Activated naive CD8-positive, alpha-beta T cell treated with anti-CD3 and anti-CD28 coated beads, Interleukin-2, amount 10 ng/mL, durations not matched to agents 7 days and 5 days (primary cell): ENCODE measurements at regions not wholly inside any gene's neighbourhood (a gene's known extent, or its start where the extent isn't known, plus 50 kb on each side); places are given as distances from the start of the nearest gene placed in this dataset.

ENCODE experiments used
- ATAC-seq: fragments of 150-1000 bp; cut with Tn5 transposase; one replicate; pipeline ENCODE4 v1.10.0; 2021; ENCODE audit warnings: low read depth, moderate library complexity
- POLR2A ChIA-PET: fragments of 350-600 bp; sonication (Branson Sonifier 250); formaldehyde crosslinking; loops from one replicate; lab custom pipeline; 2021; ENCODE audit warnings: antibody characterized with exemption; lab: Charles Lee
- DNase-seq: peaks from one replicate; pipeline ENCODE4 v3.0.0; 2021
- H3K27ac Mint-ChIP-seq: one replicate; pipeline ENCODE4 v1.8.0; 2022; ENCODE audit warnings: mild to moderate bottlenecking, mixed read lengths
- H3K27me3 Mint-ChIP-seq: one replicate; pipeline ENCODE4 v1.8.0; 2022; ENCODE audit warnings: mild to moderate bottlenecking, moderate library complexity, mixed read lengths
- H3K36me3 Mint-ChIP-seq: one replicate; pipeline ENCODE4 v1.8.0; 2021; ENCODE audit warnings: mild to moderate bottlenecking, mixed read lengths
- H3K4me1 Mint-ChIP-seq: one replicate; pipeline ENCODE4 v1.8.0; 2021; ENCODE audit warnings: mixed read lengths
- H3K4me3 Mint-ChIP-seq: one replicate; pipeline ENCODE4 v1.8.0; 2022; ENCODE audit warnings: mild to moderate bottlenecking, moderate library complexity, mixed read lengths
- H3K9me3 Mint-ChIP-seq: one replicate; pipeline ENCODE4 v1.8.0; 2021; ENCODE audit warnings: mixed read lengths

DNA sequence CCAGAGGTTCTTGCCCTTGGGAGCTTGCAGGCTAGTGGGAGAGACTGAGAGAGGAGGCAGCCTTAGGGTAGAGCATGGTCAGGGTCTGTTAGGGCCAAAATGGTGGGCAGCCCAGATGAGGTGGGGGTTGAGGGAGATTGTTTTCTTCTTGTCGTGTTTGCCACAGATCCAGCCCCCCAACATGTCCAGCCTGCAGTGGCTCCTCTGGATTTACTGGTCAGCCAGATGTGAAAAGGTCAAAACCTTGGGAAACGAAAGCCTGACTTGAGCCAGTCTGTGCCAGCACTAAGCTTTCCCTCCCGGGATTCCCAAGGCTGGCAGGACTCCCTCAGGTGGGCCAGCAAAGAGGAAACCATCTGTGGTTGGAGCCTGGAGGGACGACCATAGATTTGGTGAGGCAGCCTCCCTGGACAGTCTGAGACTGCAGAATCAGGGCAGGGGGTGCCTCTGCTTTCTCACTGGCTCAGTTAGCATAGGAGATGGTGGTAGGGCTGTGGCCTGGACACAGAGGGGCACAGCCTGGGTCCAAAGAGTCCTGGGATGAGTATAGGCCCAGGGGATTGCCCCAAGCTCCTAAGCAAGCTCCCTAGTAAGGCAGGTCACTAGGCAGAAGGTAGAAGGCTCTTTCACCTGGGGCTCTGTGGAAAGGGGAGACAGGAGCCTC, 51.2 kb upstream of the PRR23C start:
- peaks cover 11% of the 10 kb centered on the region for H3K27me3 Mint-ChIP-seq
- H3K9me3 Mint-ChIP-seq: peaks cover 3% of the 10 kb centered on the region
- POLR2A ChIA-PET: no interaction called here
- no peak overlapping the region for H3K27ac Mint-ChIP-seq
- DNase-seq (no peak), ATAC-seq (no peak)
- no peaks in the 10 kb centered on the region for H3K36me3 Mint-ChIP-seq
- H3K4me1 Mint-ChIP-seq: no peaks in the 10 kb centered on the region
- H3K4me3 Mint-ChIP-seq: no peak overlapping the region

GRCh38 chr3:139096670-139097069, 52.0 kb upstream of the PRR23C start:
- H3K4me3 Mint-ChIP-seq: no peak overlapping the region
- POLR2A ChIA-PET: no interaction called here
- no peak for ATAC-seq
- no peaks in the 10 kb centered on the region for H3K36me3 Mint-ChIP-seq
- H3K27ac Mint-ChIP-seq: no peak overlapping the region
- peaks cover 3% of the 10 kb centered on the region for H3K9me3 Mint-ChIP-seq
- H3K27me3 Mint-ChIP-seq: peaks cover 11% of the 10 kb centered on the region
- no peaks in the 10 kb centered on the region for H3K4me1 Mint-ChIP-seq
- DNase-seq: no peak

DNA sequence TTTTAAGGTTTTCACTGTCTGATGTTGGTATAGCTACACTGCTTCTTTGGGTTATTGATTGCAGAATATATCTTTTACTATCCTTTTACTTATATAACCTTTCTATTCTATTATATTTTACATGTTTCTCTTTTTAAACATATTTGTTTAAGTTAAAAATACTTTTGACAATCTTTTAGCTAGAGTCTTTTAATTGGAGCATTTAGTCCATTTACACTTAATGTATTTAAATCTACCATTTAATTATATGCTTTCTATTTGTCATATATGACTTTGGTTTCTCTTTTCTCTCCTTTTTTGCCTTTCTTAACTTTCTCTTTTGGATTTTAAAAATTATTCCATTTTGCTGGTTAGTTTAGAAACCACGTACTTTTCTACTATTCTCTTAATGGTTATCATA, 53.7 kb upstream of the PRR23C start:
- DNase-seq: no peak
- Mint-ChIP-seq H3K9me3 (no peaks in the 10 kb centered on the region), H3K36me3 (no peaks in the 10 kb centered on the region), H3K4me3 (no peak overlapping the region), H3K27me3 (peaks cover 11% of the 10 kb centered on the region), H3K4me1 (no peaks in the 10 kb centered on the region), H3K27ac (no peak overlapping the region)
- POLR2A ChIA-PET: no interaction called here
- ATAC-seq: no peak

- no peak for ATAC-seq
- Mint-ChIP-seq H3K4me3 (no peak overlapping the region), H3K27me3 (peaks cover 11% of the 10 kb centered on the region), H3K4me1 (no peaks in the 10 kb centered on the region), H3K9me3 (no peaks in the 10 kb centered on the region), H3K27ac (no peak overlapping the region), H3K36me3 (no peaks in the 10 kb centered on the region)
- DNase-seq: no peak
- POLR2A ChIA-PET: no interaction called here
Measured at GRCh38 chr3:139099968-139100817, 55.5 kb upstream of the PRR23C start.

DNA sequence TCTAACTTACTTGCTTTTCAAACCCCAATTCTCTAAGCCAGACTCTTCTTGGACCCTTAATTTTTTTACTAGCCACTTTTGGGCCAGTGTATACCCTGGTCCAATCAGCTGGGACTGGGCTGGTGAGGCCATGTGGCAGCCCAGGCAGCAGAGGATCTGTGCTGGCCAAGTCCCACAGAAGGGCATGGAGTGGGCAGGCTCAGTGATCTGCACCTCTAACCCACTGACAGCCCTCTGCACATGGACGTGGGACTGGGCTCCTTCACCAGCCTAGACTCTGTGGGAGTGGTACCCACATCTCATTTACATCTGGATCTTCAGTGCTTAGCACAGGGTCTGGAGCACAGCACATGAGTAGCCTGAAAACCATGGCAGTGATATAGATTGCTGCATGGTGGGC, 56.1 kb upstream of the PRR23C start:
- no peaks in the 10 kb centered on the region for H3K9me3 Mint-ChIP-seq
- ATAC-seq (no peak), DNase-seq (no peak)
- H3K36me3 Mint-ChIP-seq: no peaks in the 10 kb centered on the region
- H3K4me1 Mint-ChIP-seq: no peaks in the 10 kb centered on the region
- H3K27me3 Mint-ChIP-seq: peaks cover 11% of the 10 kb centered on the region
- POLR2A ChIA-PET: no interaction called here
- no peak overlapping the region for H3K4me3 Mint-ChIP-seq
- no peak overlapping the region for H3K27ac Mint-ChIP-seq

DNA sequence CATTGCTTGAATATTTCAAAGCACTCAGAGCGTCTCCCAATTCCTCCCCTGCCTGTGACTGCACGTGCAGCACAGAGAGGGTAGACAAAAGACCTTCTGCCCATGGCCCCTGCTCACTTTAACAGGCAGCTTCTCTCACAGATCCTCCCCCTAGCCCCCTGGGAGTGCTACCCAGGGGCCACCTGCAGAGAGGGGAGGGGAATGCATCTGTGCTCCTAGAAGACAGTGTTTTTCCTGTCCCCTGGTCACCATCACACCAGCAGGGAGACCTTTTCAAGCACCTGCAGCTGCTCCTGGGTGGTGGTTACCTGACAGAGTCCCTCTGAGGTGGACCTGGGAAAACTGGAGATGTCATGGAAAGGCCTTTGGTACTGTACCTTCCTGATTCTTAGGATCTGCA, 56.7 kb upstream of the PRR23C start:
- Mint-ChIP-seq H3K27ac (no peak overlapping the region), H3K27me3 (peaks cover 11% of the 10 kb centered on the region), H3K36me3 (no peaks in the 10 kb centered on the region), H3K4me3 (no peak overlapping the region), H3K9me3 (no peaks in the 10 kb centered on the region), H3K4me1 (no peaks in the 10 kb centered on the region)
- ATAC-seq: no peak
- DNase-seq: no peak
- POLR2A ChIA-PET: no interaction called here

GRCh38 chr3:139103484-139103883, 58.8 kb upstream of the PRR23C start:
- H3K9me3 Mint-ChIP-seq: no peaks in the 10 kb centered on the region
- no peak overlapping the region for H3K4me3 Mint-ChIP-seq
- H3K4me1 Mint-ChIP-seq: no peaks in the 10 kb centered on the region
- H3K27ac Mint-ChIP-seq: no peak overlapping the region
- POLR2A ChIA-PET: no interaction called here
- DNase-seq (no peak), ATAC-seq (no peak)
- H3K36me3 Mint-ChIP-seq: no peaks in the 10 kb centered on the region
- peaks cover 11% of the 10 kb centered on the region for H3K27me3 Mint-ChIP-seq

GRCh38 chr3:139104062-139104461, 59.4 kb upstream of the PRR23C start:
- no peak for DNase-seq
- no peaks in the 10 kb centered on the region for H3K4me1 Mint-ChIP-seq
- POLR2A ChIA-PET: no interaction called here

DNA sequence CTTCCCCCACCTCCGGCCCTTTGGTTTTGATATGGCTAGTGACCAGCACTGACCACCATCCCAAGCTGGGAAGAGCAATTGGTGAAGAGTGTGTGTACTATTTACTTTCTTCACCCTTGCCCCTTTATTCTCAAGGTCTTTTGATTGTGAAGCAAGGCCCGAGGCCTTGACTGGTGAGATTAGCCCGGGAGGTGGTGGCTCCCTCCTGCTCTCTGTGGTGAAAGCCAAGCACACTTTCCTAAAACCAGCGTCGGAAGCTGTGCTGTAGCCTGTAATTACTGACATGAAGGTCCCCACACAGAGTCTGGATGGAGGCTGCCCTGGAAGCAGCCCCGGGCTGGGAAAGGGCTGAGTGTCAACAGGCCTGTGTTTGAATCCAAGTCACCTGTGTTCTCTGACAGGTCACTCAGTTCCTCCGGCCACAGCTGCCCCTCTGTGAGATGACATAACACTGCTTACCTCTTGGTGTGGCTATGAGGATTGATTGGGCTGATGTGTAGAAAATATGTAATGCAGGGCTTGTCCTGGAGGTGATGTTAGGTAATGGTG, 60.5 kb upstream of the PRR23C start:
- ATAC-seq: no peak
- H3K27ac Mint-ChIP-seq: no peak overlapping the region
- peaks cover 4% of the 10 kb centered on the region for H3K4me1 Mint-ChIP-seq
- POLR2A ChIA-PET: no interaction called here
- no peaks in the 10 kb centered on the region for H3K9me3 Mint-ChIP-seq
- H3K27me3 Mint-ChIP-seq: no peaks in the 10 kb centered on the region
- no peak for DNase-seq
- no peaks in the 10 kb centered on the region for H3K36me3 Mint-ChIP-seq
- no peak overlapping the region for H3K4me3 Mint-ChIP-seq

More at GRCh38 chr3:139104062-139104461, 59.4 kb upstream of the PRR23C start:
- H3K9me3 Mint-ChIP-seq: no peaks in the 10 kb centered on the region
- peaks cover 5% of the 10 kb centered on the region for H3K27me3 Mint-ChIP-seq
- ATAC-seq: no peak
- H3K27ac Mint-ChIP-seq: no peak overlapping the region
- no peak overlapping the region for H3K4me3 Mint-ChIP-seq
- no peaks in the 10 kb centered on the region for H3K36me3 Mint-ChIP-seq

GRCh38 chr3:139106013-139106932, 61.6 kb upstream of the PRR23C start:
- Mint-ChIP-seq H3K4me3 (no peak overlapping the region), H3K27ac (no peak overlapping the region), H3K9me3 (no peaks in the 10 kb centered on the region), H3K27me3 (peaks cover under 1% of the 10 kb centered on the region), H3K36me3 (no peaks in the 10 kb centered on the region), H3K4me1 (peaks cover 6% of the 10 kb centered on the region)
- POLR2A ChIA-PET: no interaction called here
- ATAC-seq (no peak), DNase-seq (no peak)

DNA sequence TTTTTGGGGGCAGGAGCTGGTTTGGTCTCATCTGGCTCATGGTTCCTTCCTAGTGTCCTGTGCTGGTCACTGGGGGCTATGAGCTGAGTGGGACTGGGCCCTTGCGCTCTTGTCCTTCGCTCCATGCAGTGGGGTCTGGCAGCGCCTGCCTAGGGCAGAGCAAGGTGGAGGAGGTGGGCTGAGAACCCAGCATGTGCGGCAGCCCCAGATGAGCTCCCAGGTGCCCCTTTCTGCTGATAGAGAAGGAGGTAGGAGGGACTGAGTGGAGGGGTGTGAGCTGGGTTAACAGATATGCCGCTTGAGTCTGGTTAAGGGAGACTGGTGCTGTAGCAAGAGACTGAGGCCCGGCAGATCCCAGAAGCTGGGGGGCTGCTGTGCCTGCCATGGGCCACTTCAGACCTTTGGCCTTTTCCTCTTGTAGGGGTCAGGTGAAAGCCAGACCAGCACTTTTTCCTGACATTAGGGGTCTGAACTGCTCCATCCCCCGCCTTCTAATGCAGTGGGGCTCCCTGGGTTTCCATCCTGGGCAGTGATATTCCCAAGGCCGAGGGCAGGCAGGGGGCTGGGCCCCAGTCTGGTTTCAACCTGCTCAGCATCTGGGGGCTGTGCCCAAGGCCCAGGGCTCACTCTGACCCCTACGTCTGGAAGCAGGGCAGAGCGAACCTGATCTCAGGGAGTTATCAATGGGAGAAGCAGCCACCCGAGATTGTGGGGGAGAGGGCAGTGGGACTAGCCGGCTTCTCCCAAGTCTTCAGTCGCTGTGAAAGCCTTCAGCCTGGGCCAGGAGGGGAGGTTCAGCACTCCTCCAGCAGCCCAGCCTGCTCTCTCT, 62.9 kb upstream of the PRR23C start:
- Mint-ChIP-seq H3K4me3 (no peak overlapping the region), H3K9me3 (no peaks in the 10 kb centered on the region), H3K27me3 (peaks cover 9% of the 10 kb centered on the region), H3K36me3 (no peaks in the 10 kb centered on the region), H3K27ac (no peak overlapping the region), H3K4me1 (peaks cover 12% of the 10 kb centered on the region)
- POLR2A ChIA-PET: no interaction called here
- ATAC-seq (no peak), DNase-seq (no peak)

DNA sequence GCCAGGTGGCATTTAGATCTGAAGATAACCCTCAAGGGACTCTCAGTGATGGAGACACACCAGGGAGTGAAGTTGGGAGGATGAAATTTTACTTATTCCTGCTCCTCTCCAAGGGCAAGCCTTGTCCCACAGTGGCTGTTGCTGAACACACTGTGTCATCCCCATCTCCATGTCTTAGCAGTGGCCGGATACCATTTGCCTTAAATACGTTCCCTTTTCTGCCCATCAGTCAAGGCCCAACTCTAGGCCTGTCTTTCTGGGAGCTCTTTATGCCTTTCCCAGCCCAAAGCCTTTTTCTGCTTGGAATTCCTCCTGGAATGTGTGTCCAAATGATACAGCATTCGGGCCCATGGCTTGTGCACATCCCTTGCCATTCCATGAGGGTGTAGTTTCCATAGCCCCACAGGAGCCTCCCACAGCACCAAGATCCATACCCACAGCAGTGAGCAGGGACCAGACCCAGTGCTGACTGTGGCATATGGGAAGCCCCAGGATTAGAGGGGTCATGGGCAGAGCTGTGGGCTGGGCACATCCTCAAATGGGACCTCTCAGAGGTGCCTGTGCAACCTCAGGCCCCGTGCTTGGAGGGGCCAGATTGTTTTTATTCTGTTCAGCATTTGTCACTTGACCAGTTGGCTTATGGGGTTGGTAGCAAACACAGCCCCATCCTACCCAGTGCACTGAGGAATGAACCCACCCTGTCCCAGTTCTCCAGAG, 63.7 kb upstream of the PRR23C start:
- ATAC-seq: no peak
- Mint-ChIP-seq H3K36me3 (no peaks in the 10 kb centered on the region), H3K9me3 (no peaks in the 10 kb centered on the region), H3K27me3 (peaks cover 15% of the 10 kb centered on the region), H3K27ac (no peak overlapping the region), H3K4me1 (peaks cover 12% of the 10 kb centered on the region), H3K4me3 (no peak overlapping the region)
- DNase-seq: no peak
- POLR2A ChIA-PET: no interaction called here
